GM23338 (cell line): ENCODE measurements at regions not wholly inside any gene's neighbourhood (a gene's known extent, or its start where the extent isn't known, plus 50 kb on each side); places are given as distances from the start of the nearest gene placed in this dataset.

Experiments used
- ATAC-seq: fragments of 200-7000 bp; cut with Tn5 transposase; 3 replicates; pipeline ENCODE4 v1.9.1; 2020
- DNase-seq: peaks from one replicate; pipeline ENCODE4 v3.0.0-alpha.2; 2015; ENCODE audit warnings: low spot score
- H2AFZ ChIP-seq: fragments of 200-600 bp; sonication (generic); 2 replicates; pipeline ENCODE4 v1.8.0; 2016; ENCODE audit warnings: antibody characterized with exemption, mild to moderate bottlenecking, moderate library complexity
- H3F3A ChIP-seq: fragments of 200-600 bp; sonication (generic); replicated peaks from 2 replicates; pipeline ENCODE4 v1.8.0; 2017; ENCODE audit warnings: antibody characterized with exemption, mixed run types, low read depth
- H3K27ac ChIP-seq: fragments of 200-600 bp; sonication (generic); 2 replicates; pipeline ENCODE4 v1.6.1; 2016; ENCODE audit warnings: low read depth
- H3K27me3 ChIP-seq: fragments of 200-600 bp; sonication (generic); 2 replicates; pipeline ENCODE4 v1.8.0; 2016; ENCODE audit warnings: mild to moderate bottlenecking, mixed run types, moderate library complexity; ENCODE audit not compliant: insufficient read depth
- H3K36me3 ChIP-seq: fragments of 200-600 bp; sonication (generic); 2 replicates; pipeline ENCODE4 v1.8.0; 2016; ENCODE audit warnings: mild to moderate bottlenecking; ENCODE audit not compliant: insufficient read depth
- H3K4me1 ChIP-seq: fragments of 200-600 bp; sonication (generic); 2 replicates; pipeline ENCODE4 v1.8.0; 2016; ENCODE audit warnings: mild to moderate bottlenecking, moderate library complexity; ENCODE audit not compliant: insufficient read depth
- H3K4me2 ChIP-seq: fragments of 200-600 bp; sonication (generic); 2 replicates; pipeline ENCODE4 v1.7.1; 2017; ENCODE audit warnings: mixed run types
- H3K4me3 ChIP-seq: fragments of 200-600 bp; sonication (generic); 2 replicates; pipeline ENCODE4 v1.6.1; 2016; ENCODE audit warnings: mixed run types
- H3K79me2 ChIP-seq: fragments of 200-600 bp; sonication (generic); replicated peaks from 2 replicates; pipeline ENCODE4 v1.8.0; 2017; ENCODE audit warnings: mild to moderate bottlenecking; ENCODE audit not compliant: insufficient read depth
- H3K9me2 ChIP-seq: fragments of 200-600 bp; sonication (generic); 2 replicates; pipeline ENCODE4 v1.8.0; 2017; ENCODE audit not compliant: insufficient read depth
- H4K20me1 ChIP-seq: fragments of 200-600 bp; sonication (generic); replicated peaks from 2 replicates; pipeline ENCODE4 v1.8.0; 2017; ENCODE audit warnings: mild to moderate bottlenecking; ENCODE audit not compliant: insufficient read depth
- H3K27ac Mint-ChIP-seq: 2 replicates; pipeline ENCODE4 v1.8.0; 2020; ENCODE audit warnings: inconsistent platforms, mild to moderate bottlenecking, moderate library complexity, mixed read lengths
- H3K27me3 Mint-ChIP-seq: 3 replicates; pipeline ENCODE4 v1.8.0; 2022; ENCODE audit warnings: low read depth, mild to moderate bottlenecking, moderate library complexity, mixed read lengths, inconsistent platforms; ENCODE audit not compliant: insufficient read depth, poor library complexity
- H3K36me3 Mint-ChIP-seq: 3 replicates; pipeline ENCODE4 v1.8.0; 2021; ENCODE audit warnings: low read depth, mild to moderate bottlenecking, inconsistent platforms, moderate library complexity, mixed read lengths
- H3K4me1 Mint-ChIP-seq: 3 replicates; pipeline ENCODE4 v1.8.0; 2020; ENCODE audit warnings: mild to moderate bottlenecking, inconsistent platforms, mixed read lengths
- H3K4me3 Mint-ChIP-seq: 3 replicates; pipeline ENCODE4 v1.8.0; 2021; ENCODE audit warnings: moderate library complexity, mild to moderate bottlenecking, inconsistent platforms, mixed read lengths
- H3K9me3 Mint-ChIP-seq: 3 replicates; pipeline ENCODE4 v1.8.0; 2020; ENCODE audit warnings: moderate library complexity, mild to moderate bottlenecking, inconsistent platforms, mixed read lengths
- CREB1 ChIP-seq: fragments of 250-450 bp; sonication (Bioruptor Pico); IDR thresholded peaks from 2 replicates; pipeline ENCODE4 v1.5.0; 2020; ENCODE audit warnings: low read depth, mild to moderate bottlenecking, moderate library complexity
- CTCF ChIP-seq, 2 experiments: fragments of 200-600 bp in 1 of 2; sonication (generic) in 1 of 2; conservative IDR thresholded peaks; 2 replicates each; pipeline versions ENCODE4 v1.5.1 to v1.6.1; 2016 to 2017; ENCODE audit warnings: antibody characterized with exemption in 2 of 2, low read depth in 2 of 2, mild to moderate bottlenecking in 2 of 2, moderate library complexity in 1 of 2
- ETS1 ChIP-seq: IDR thresholded peaks from 2 replicates; pipeline ENCODE4 v1.6.1; 2016; ENCODE audit warnings: antibody characterized with exemption
- EZH2 ChIP-seq: fragments of 200-600 bp; sonication (generic); IDR thresholded peaks from one replicate; pipeline ENCODE4 v1.8.0; 2017; ENCODE audit warnings: antibody characterized with exemption, mild to moderate bottlenecking, low read depth; ENCODE audit not compliant: unreplicated experiment
- EZH2phosphoT487 ChIP-seq: fragments of 200-600 bp; sonication (generic); IDR thresholded peaks from one replicate; pipeline ENCODE4 v1.8.1; 2018; ENCODE audit warnings: antibody characterized with exemption; ENCODE audit not compliant: unreplicated experiment
- JUNB ChIP-seq: IDR thresholded peaks from one replicate; pipeline ENCODE4 v1.6.1; 2016; ENCODE audit warnings: antibody characterized with exemption; ENCODE audit not compliant: unreplicated experiment
- NANOG ChIP-seq: IDR thresholded peaks from 2 replicates; pipeline ENCODE4 v1.6.1; 2016; ENCODE audit warnings: antibody characterized with exemption, borderline replicate concordance
- POLR2AphosphoS5 ChIP-seq: IDR thresholded peaks from 2 replicates; pipeline ENCODE4 v1.6.1; 2016; ENCODE audit warnings: antibody characterized with exemption, low read depth
- STAT1 ChIP-seq: IDR thresholded peaks from one replicate; pipeline ENCODE4 v1.6.1; 2016; ENCODE audit warnings: antibody characterized with exemption; ENCODE audit not compliant: unreplicated experiment
- ZNF114 ChIP-seq: fragments of 250-450 bp; sonication (Bioruptor Pico); IDR thresholded peaks from 2 replicates; pipeline ENCODE4 v1.5.0; 2020; ENCODE audit warnings: mild to moderate bottlenecking, moderate library complexity
- ZNF331 ChIP-seq: fragments of 250-450 bp; sonication (Bioruptor Pico); IDR thresholded peaks from 2 replicates; pipeline ENCODE4 v1.5.0; 2020; ENCODE audit warnings: low read depth, mild to moderate bottlenecking, moderate library complexity

DNA sequence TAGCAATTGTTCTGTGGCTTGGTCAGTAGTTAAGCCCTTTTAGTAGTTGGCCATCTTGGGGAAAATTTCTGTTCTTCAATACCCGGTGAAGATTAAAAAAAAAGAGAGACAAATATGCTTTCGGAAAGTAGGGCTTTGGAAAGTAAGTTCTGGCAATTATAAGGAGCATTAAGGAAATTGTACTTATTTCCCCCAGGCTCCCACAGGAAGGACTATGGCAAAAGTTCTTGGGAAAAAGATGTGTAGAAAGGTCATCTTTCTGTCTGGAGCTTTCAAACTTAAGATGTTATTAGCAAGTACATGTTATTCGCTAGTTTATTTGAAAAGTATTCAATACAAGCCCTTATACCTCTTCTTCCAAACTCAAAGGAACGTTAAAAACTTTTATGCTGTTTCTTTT, 144.5 kb downstream of the MTX2 start:
- Mint-ChIP-seq H3K4me1 (no peaks in the 10 kb centered on the region), H3K27me3 (peaks cover 1% of the 10 kb centered on the region), H3K36me3 (no peaks in the 10 kb centered on the region), H3K27ac (no peak overlapping the region), H3K4me3 (no peak overlapping the region), H3K9me3 (no peaks in the 10 kb centered on the region)
- no peak overlapping the region for H3K4me3 ChIP-seq
- no peaks in the 10 kb centered on the region for H3K27me3 ChIP-seq
- H4K20me1 ChIP-seq, result no peaks in the 10 kb centered on the region
- H3K4me1 ChIP-seq, result 0 out of 2 replicates have a peak, but pooled peaks cover 4% of the 10 kb centered on the region
- no peak overlapping the region for H3K27ac ChIP-seq
- H3K36me3 ChIP-seq, result no peaks in the 10 kb centered on the region
- TF ChIP-seq JUNB (no peak), ETS1 (no peak), CREB1 (CRISPR knock-in tag) (no peak), NANOG (no peak), STAT1 (no peak), CTCF (conservative IDR thresholded peaks at IDR 0.05; ENCODE audit: low read depth in 2 of 2) (no peak), EZH2 (no peak), ZNF114 (no peak)
- no peaks in the 10 kb centered on the region for H3K79me2 ChIP-seq
- ATAC-seq (no peak), DNase-seq (no peak)
- no peaks in the 10 kb centered on the region for H3F3A ChIP-seq
- H3K4me2 ChIP-seq, result no peak overlapping the region
- H3K9me2 ChIP-seq, result no peaks in the 10 kb centered on the region
- H2AFZ ChIP-seq, result 0 out of 2 replicates have a peak overlapping the region, but pooled peaks have one; percentile 12

DNA sequence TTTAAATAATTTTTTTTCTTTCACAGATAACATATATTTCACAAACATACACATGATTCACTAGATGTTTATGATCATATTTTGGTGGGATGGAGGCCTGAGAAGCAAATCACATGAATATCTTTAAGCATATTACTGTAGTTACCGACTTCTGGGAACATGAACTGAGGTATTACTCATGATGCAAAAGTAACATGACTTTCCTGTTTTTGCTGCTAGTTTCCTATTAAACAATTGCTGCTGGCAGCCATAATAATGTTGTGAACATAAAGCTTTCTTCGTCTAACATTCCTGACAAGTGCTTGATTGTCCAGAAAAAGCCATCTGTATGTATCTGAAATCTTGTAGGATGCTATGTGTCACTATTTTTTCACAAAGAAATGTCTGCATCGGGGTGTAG, 145.4 kb downstream of the MTX2 start:
- no peak overlapping the region for H3K4me3 ChIP-seq
- no peaks in the 10 kb centered on the region for H3K36me3 Mint-ChIP-seq
- no peak overlapping the region for H3K27ac Mint-ChIP-seq
- no peaks in the 10 kb centered on the region for H3K36me3 ChIP-seq
- H3F3A ChIP-seq, result no peaks in the 10 kb centered on the region
- no peak overlapping the region for H3K4me2 ChIP-seq
- H2AFZ ChIP-seq, result no peak overlapping the region
- no peaks in the 10 kb centered on the region for H4K20me1 ChIP-seq
- no peak overlapping the region for H3K27ac ChIP-seq
- H3K79me2 ChIP-seq, result no peaks in the 10 kb centered on the region
- H3K27me3 ChIP-seq, result no peaks in the 10 kb centered on the region
- H3K9me2 ChIP-seq, result no peaks in the 10 kb centered on the region
- H3K4me3 Mint-ChIP-seq, result no peak overlapping the region
- DNase-seq (no peak), ATAC-seq (no peak)
- H3K9me3 Mint-ChIP-seq, result no peaks in the 10 kb centered on the region
- H3K27me3 Mint-ChIP-seq, result peaks cover 1% of the 10 kb centered on the region
- no peaks in the 10 kb centered on the region for H3K4me1 Mint-ChIP-seq
- 0 out of 2 replicates have a peak, but pooled peaks cover 5% of the 10 kb centered on the region for H3K4me1 ChIP-seq
- TF ChIP-seq JUNB, result no peak
- no peak for TF ChIP-seq STAT1
- no peak for TF ChIP-seq CREB1 (CRISPR knock-in tag)
- no peak for TF ChIP-seq CTCF (conservative IDR thresholded peaks at IDR 0.05; ENCODE audit: low read depth in 2 of 2)
- no peak for TF ChIP-seq POLR2AphosphoS5
- no peak for TF ChIP-seq ZNF331 (CRISPR knock-in tag)
- TF ChIP-seq ZNF114, result no peak
- TF ChIP-seq EZH2phosphoT487, result no peak
- no peak for TF ChIP-seq EZH2
- no peak for TF ChIP-seq NANOG
- TF ChIP-seq ETS1, result no peak
